ENCODE measurements at regions not wholly inside any gene's neighbourhood (a gene's known extent, or its start where the extent isn't known, plus 50 kb on each side); places are given as distances from the start of the nearest gene placed in this dataset.

GRCh38 chr5:9838916-9839315 is 208.8 kb upstream of the TAS2R1 start:
- Histone ChIP-seq H3K4me1 (ENCODE audit: insufficient read depth, low read length) (no peaks in the 10 kb centered on the region), H3K9me3 (ENCODE audit: low read length) (no peaks in the 10 kb centered on the region), H3K4me3 (replicated peaks in 1 of 3; ENCODE audit: insufficient read depth in 1 of 3, low read depth in 2 of 3, low read length in 3 of 3) (no peak overlapping the region), H4K20me1 (ENCODE audit: insufficient read depth, low read length) (no peaks in the 10 kb centered on the region), H3K79me2 (ENCODE audit: insufficient read depth, low read length) (no peaks in the 10 kb centered on the region), H3K27me3 (ENCODE audit: control insufficient read depth in 1 of 2, insufficient read depth in 2 of 2, low read length in 2 of 2) (no peaks in the 10 kb centered on the region; a peak in 1 of 5 replicates), H3K9ac (ENCODE audit: insufficient read depth, low read depth, low read length) (no peak overlapping the region), H3K27ac (ENCODE audit: extremely low read length, insufficient read depth, low read length) (no peak overlapping the region), H3K36me3 (replicated peaks in 1 of 2; ENCODE audit: control insufficient read depth in 1 of 2, insufficient read depth in 2 of 2, low read length in 2 of 2) (no peaks in the 10 kb centered on the region), H3K4me2 (ENCODE audit: low read depth, low read length) (no peak overlapping the region), H2AFZ (ENCODE audit: low read length) (no peak overlapping the region)
- BruUV-seq (replicated peaks) = no TSS peak
- DNase-seq (ENCODE audit: low spot score) (no peak), ATAC-seq (no peak), FAIRE-seq (no peak)
- in situ Hi-C loops (cut with HindIII; ENCODE audit: extremely low pct_ligation_motif_present, low pct_unique_long_range_greater_than_20kb) (no loop called here), intact Hi-C loops (cut with micrococcal nuclease; ENCODE audit: unreplicated experiment) (no loop called here)
- POLR2A ChIA-PET = no interaction called here
- TF ChIP-seq KDM4B (CRISPR knock-in tag; IDR thresholded peaks at IDR 0.05) (no peak), FOXC1 (CRISPR knock-in tag; IDR thresholded peaks at IDR 0.05; ENCODE audit: borderline replicate concordance) (no peak), ZNF747 (CRISPR knock-in tag; IDR thresholded peaks at IDR 0.05; ENCODE audit: borderline replicate concordance) (no peak), ZNF552 (CRISPR knock-in tag; IDR thresholded peaks at IDR 0.05; ENCODE audit: borderline replicate concordance) (no peak), MYNN (CRISPR knock-in tag; IDR thresholded peaks at IDR 0.05; ENCODE audit: low read depth) (no peak), SP4 (CRISPR knock-in tag; IDR thresholded peaks at IDR 0.05) (no peak), RFX1 (IDR thresholded peaks at IDR 0.05) (no peak), ZNF879 (CRISPR knock-in tag; IDR thresholded peaks at IDR 0.05) (no peak), ETV5 (CRISPR knock-in tag; IDR thresholded peaks at IDR 0.05; ENCODE audit: borderline replicate concordance) (no peak), SIN3A (IDR thresholded peaks at IDR 0.05; ENCODE audit: borderline replicate concordance, low read depth, low read length) (no peak), CREB1 (IDR thresholded peaks at IDR 0.05) (no peak), CREB1 (CRISPR knock-in tag; IDR thresholded peaks at IDR 0.05) (no peak), ZBTB7A (CRISPR knock-in tag; IDR thresholded peaks at IDR 0.05) (no peak), ZNF768 (CRISPR knock-in tag; IDR thresholded peaks at IDR 0.05) (no peak)
- TF ChIP-seq, protein P1, sequence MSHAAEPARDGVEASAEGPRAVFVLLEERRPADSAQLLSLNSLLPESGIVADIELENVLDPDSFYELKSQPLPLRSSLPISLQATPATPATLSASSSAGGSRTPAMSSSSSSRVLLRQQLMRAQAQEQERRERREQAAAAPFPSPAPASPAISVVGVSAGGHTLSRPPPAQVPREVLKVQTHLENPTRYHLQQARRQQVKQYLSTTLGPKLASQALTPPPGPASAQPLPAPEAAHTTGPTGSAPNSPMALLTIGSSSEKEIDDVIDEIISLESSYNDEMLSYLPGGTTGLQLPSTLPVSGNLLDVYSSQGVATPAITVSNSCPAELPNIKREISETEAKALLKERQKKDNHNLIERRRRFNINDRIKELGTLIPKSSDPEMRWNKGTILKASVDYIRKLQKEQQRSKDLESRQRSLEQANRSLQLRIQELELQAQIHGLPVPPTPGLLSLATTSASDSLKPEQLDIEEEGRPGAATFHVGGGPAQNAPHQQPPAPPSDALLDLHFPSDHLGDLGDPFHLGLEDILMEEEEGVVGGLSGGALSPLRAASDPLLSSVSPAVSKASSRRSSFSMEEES (CRISPR knock-in tag; IDR thresholded peaks at IDR 0.05) = no peak
- TF ChIP-seq, protein P2, sequence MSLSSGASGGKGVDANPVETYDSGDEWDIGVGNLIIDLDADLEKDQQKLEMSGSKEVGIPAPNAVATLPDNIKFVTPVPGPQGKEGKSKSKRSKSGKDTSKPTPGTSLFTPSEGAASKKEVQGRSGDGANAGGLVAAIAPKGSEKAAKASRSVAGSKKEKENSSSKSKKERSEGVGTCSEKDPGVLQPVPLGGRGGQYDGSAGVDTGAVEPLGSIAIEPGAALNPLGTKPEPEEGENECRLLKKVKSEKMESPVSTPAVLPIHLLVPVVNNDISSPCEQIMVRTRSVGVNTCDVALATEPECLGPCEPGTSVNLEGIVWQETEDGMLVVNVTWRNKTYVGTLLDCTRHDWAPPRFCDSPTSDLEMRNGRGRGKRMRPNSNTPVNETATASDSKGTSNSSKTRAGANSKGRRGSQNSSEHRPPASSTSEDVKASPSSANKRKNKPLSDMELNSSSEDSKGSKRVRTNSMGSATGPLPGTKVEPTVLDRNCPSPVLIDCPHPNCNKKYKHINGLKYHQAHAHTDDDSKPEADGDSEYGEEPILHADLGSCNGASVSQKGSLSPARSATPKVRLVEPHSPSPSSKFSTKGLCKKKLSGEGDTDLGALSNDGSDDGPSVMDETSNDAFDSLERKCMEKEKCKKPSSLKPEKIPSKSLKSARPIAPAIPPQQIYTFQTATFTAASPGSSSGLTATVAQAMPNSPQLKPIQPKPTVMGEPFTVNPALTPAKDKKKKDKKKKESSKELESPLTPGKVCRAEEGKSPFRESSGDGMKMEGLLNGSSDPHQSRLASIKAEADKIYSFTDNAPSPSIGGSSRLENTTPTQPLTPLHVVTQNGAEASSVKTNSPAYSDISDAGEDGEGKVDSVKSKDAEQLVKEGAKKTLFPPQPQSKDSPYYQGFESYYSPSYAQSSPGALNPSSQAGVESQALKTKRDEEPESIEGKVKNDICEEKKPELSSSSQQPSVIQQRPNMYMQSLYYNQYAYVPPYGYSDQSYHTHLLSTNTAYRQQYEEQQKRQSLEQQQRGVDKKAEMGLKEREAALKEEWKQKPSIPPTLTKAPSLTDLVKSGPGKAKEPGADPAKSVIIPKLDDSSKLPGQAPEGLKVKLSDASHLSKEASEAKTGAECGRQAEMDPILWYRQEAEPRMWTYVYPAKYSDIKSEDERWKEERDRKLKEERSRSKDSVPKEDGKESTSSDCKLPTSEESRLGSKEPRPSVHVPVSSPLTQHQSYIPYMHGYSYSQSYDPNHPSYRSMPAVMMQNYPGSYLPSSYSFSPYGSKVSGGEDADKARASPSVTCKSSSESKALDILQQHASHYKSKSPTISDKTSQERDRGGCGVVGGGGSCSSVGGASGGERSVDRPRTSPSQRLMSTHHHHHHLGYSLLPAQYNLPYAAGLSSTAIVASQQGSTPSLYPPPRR (CRISPR knock-in tag; IDR thresholded peaks at IDR 0.05; ENCODE audit: borderline replicate concordance) = no peak
- CTCF ChIA-PET (ENCODE audit: low intra/inter-chr PET ratio, low total read pairs) = no interaction called here
- WGBS (ENCODE audit: low lambda C conversion rate) = 6% methylated on average over 7 of the region's 7 CpGs
